ENCODE measurements at regions not wholly inside any gene's neighbourhood (a gene's known extent, or its start where the extent isn't known, plus 50 kb on each side); places are given as distances from the start of the nearest gene placed in this dataset.
"Not testable (repeated sequence)": the region's sequence is repeated elsewhere in the genome, so short reads cannot be mapped to it uniquely, and the experiment has no call there.

GRCh38 chr20:22690616-22691179 lies 106.3 kb upstream of the FOXA2 start:
- no peak for DNase-seq (ENCODE audit: low read depth in 3 of 3, low spot score in 2 of 3)

GRCh38 chr20:22691369-22692118 lies 107.2 kb upstream of the FOXA2 start:
- peak; percentile 33 to 53 (median 41) for DNase-seq (ENCODE audit: low read depth in 3 of 3, low spot score in 2 of 3)

GRCh38 chr20:22692119-22692475 lies 107.7 kb upstream of the FOXA2 start:
- DNase-seq (ENCODE audit: low read depth in 3 of 3, low spot score in 2 of 3) = no peak

- DNase-seq (ENCODE audit: low read depth in 3 of 3, low spot score in 2 of 3) = not testable (repeated sequence)
Observed at GRCh38 chr20:22692620-22693019, 108.2 kb upstream of the FOXA2 start.

GRCh38 chr20:22696759-22697158 lies 112.4 kb upstream of the FOXA2 start:
- no peak for DNase-seq (ENCODE audit: low read depth in 3 of 3, low spot score in 2 of 3)

GRCh38 chr20:22698259-22698842 lies 114.0 kb upstream of the FOXA2 start:
- DNase-seq (ENCODE audit: low read depth in 3 of 3, low spot score in 2 of 3) = no peak

- DNase-seq (ENCODE audit: low read depth in 3 of 3, low spot score in 2 of 3) = no peak
Observed at GRCh38 chr20:22699396-22699795, 115.0 kb upstream of the FOXA2 start.

GRCh38 chr20:22700367-22700766 lies 116.0 kb upstream of the FOXA2 start:
- DNase-seq (ENCODE audit: low read depth in 3 of 3, low spot score in 2 of 3) = no peak

- no peak for DNase-seq (ENCODE audit: low read depth in 3 of 3, low spot score in 2 of 3)
Observed at GRCh38 chr20:22701679-22702308, 117.4 kb upstream of the FOXA2 start.

GRCh38 chr20:22703843-22704242 lies 119.5 kb upstream of the FOXA2 start:
- no peak for DNase-seq (ENCODE audit: low read depth in 3 of 3, low spot score in 2 of 3)

GRCh38 chr20:22711971-22712755 lies 127.8 kb upstream of the FOXA2 start:
- no peak for DNase-seq (ENCODE audit: low read depth in 3 of 3, low spot score in 2 of 3)

- no peak for DNase-seq (ENCODE audit: low read depth in 3 of 3, low spot score in 2 of 3)
Observed at GRCh38 chr20:22716821-22717351, 132.5 kb upstream of the FOXA2 start.

- DNase-seq (ENCODE audit: low read depth in 3 of 3, low spot score in 2 of 3) = no peak
Observed at GRCh38 chr20:22717466-22717865, 133.1 kb upstream of the FOXA2 start.

- no peak for DNase-seq (ENCODE audit: low read depth in 3 of 3, low spot score in 2 of 3)
Observed at GRCh38 chr20:22719167-22719591, 134.8 kb upstream of the FOXA2 start.

- no peak for DNase-seq (ENCODE audit: low read depth in 3 of 3, low spot score in 2 of 3)
Observed at GRCh38 chr20:22720206-22720605, 135.8 kb upstream of the FOXA2 start.

GRCh38 chr20:22722811-22723210 lies 138.4 kb upstream of the FOXA2 start:
- DNase-seq (ENCODE audit: low read depth in 3 of 3, low spot score in 2 of 3) = no peak

GRCh38 chr20:22723659-22724058 lies 139.3 kb upstream of the FOXA2 start:
- no peak for DNase-seq (ENCODE audit: low read depth in 3 of 3, low spot score in 2 of 3)

GRCh38 chr20:22728146-22728745 lies 143.9 kb upstream of the FOXA2 start:
- no peak for DNase-seq (ENCODE audit: low read depth in 3 of 3, low spot score in 2 of 3)

- DNase-seq (ENCODE audit: low read depth in 3 of 3, low spot score in 2 of 3) = no peak
Observed at GRCh38 chr20:22729180-22729579, 144.8 kb upstream of the FOXA2 start.

- DNase-seq (ENCODE audit: low read depth in 3 of 3, low spot score in 2 of 3) = no peak
Observed at GRCh38 chr20:22729616-22730236, 145.4 kb upstream of the FOXA2 start.

Measured in right renal cortex interstitium (tissue), 3 donors.